Heart left ventricle (tissue), 16 donors: ENCODE measurements at regions not wholly inside any gene's neighbourhood (a gene's known extent, or its start where the extent isn't known, plus 50 kb on each side); places are given as distances from the start of the nearest gene placed in this dataset.

Experiments used
- ATAC-seq, 4 donors: fragments of 200-7000 bp; cut with Tn5 transposase; one replicate each; pipeline ENCODE4 v1.9.1; 2020 to 2022; ENCODE audit warnings: moderate library complexity in 4 of 4, mild to moderate bottlenecking in 3 of 4, moderate number of reproducible peaks in 1 of 4
- DNase-seq, 5 donors: peaks; one replicate each; pipeline ENCODE4 v3.0.0-alpha.2; 2020
- H3K27ac ChIP-seq, 12 donors: fragments of 200-600 bp; sonication (generic) in 4 of 12; one replicate each; pipeline versions ENCODE4 v1.5.0 to v1.8.0; 2016 to 2022; ENCODE audit warnings: mild to moderate bottlenecking in 2 of 12
- H3K27me3 ChIP-seq, 9 donors: fragments of 200-600 bp; sonication (generic) in 2 of 9; one replicate each; pipeline versions ENCODE4 v1.5.1 to v1.8.0; 2016 to 2022; ENCODE audit warnings: mild to moderate bottlenecking in 3 of 9
- H3K36me3 ChIP-seq, 9 donors: fragments of 200-600 bp; sonication (generic) in 2 of 9; one replicate each; pipeline versions ENCODE4 v1.5.0 to v1.8.0; 2018 to 2022; ENCODE audit warnings: mild to moderate bottlenecking in 2 of 9
- H3K4me1 ChIP-seq, 12 donors: fragments of 200-600 bp; sonication (generic) in 4 of 12; one replicate each; pipeline versions ENCODE4 v1.5.0 to v1.8.0; 2016 to 2022; ENCODE audit warnings: mild to moderate bottlenecking in 3 of 12
- H3K4me3 ChIP-seq, 12 donors: fragments of 200-600 bp; sonication (generic) in 4 of 12; one replicate each; pipeline versions ENCODE4 v1.5.0 to v1.8.0; 2017 to 2022; ENCODE audit warnings: mild to moderate bottlenecking in 9 of 12, moderate library complexity in 4 of 12
- H3K9me3 ChIP-seq, 12 donors: fragments of 200-600 bp; sonication (generic) in 4 of 12; one replicate each; pipeline versions ENCODE4 v1.5.0 to v1.8.0; 2016 to 2022; ENCODE audit warnings: mild to moderate bottlenecking in 1 of 12
- POLR2A ChIP-seq, 2 donors: fragments of 450-650 bp; IDR thresholded peaks; one replicate each; pipeline ENCODE4 v1.6.1; 2017; ENCODE audit warnings: antibody characterized with exemption in 2 of 2, mild to moderate bottlenecking in 2 of 2, moderate library complexity in 2 of 2
- WGBS, 4 donors: extraction: QIAGEN DNeasy Blood & Tissue Kit in 2 of 4; methylation state at CpG; one replicate each; pipeline versions ENCODE4 v1.1.5 to v1.1.7; 2013 to 2018; 5-methylcytosine and 5-hydroxymethylcytosine counted together
- intact Hi-C, 10 donors: fragments of 100-400 bp; cut with DNase I; formaldehyde crosslinking; loops; one replicate each; pipeline versions ENCODE4 v1.11.1 to v1.14.2; 2022
- TF ChIP-seq, protein P1 (sequence below), 12 donors: fragments of 200-600 bp; sonication (generic) in 4 of 12; IDR thresholded peaks; one replicate each; pipeline versions ENCODE4 v1.5.0 to v1.8.0; 2018 to 2022; ENCODE audit warnings: antibody characterized with exemption in 12 of 12, mild to moderate bottlenecking in 5 of 12
- donor health status: ischemic (EF 13 %, LVEDD 7.1; RV severe dilation, severe dysfunction).
- donor health status: healthy with polysubstance abuse.
- donor health status: DM: no; HTN: yes; CAD: no.
- donor health status: DM: no; HTN: no; CAD: no.
- donor health status: ischemic (EF 25% LVEDD 6.9; RV normal size, moderate dysfunction).
- donor health status: ischemic (EF 25% LVEDD 5.7; RV mildly dilated, moderate dysfunction).
- donor health status: healthy.
- donor health status: DM: yes; HTN: yes; CAD: no.
- donor health status: ischemic (EF 35%, LVEDD 5.7; RV mildly dilated, moderate dysfunction).
- donor health status: nonischemic (EF 11% LVEDD 7.7; RV severe dilation, severe dysfunction).
- donor health status: DM: yes; HTN: yes; CAD: no.
- donor health status: PGD.
- donor health status: ischemic (EF 29% LVEDD 5.4; RV normal size, mild dysfunction).
- donor health status: nonischemic (EF 23%, LVEDD 6.1; RV moderate dilation, normal function).

DNA sequence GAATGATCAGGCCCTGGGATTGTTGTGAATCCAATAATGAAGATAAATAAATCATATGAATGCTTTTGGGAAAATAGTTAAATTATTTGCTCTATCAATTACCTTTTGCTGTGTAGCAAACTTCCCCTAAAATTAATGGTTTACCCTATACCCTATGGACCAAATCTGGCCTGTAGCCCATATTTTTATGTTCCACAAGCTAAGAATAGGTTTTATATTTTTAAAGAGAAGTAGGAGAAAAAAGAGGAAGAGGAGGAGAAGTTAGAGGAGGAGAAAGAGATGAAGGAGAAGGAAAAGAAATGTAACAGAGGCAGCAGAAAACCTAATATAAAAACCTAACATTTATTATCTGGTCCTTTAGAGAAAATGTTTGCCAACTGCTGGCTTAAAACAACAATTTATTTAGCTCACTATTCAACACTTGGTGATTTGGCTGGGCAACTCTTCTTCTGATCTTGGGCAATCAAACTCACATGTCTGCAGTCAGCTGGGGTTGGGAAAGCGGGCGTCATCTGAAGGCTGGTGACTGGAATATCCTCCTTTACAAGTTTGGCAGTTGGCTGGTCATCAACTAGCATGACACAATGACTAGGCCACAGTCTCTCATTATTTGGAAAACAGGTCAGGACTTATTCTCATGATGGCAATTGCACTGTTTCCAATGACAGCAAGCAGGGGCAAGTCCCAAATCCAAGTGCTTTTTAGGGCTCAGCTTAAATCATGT is 522.9 kb downstream of the RASEF start:
- Histone ChIP-seq H3K4me3 (no peak overlapping the region), H3K9me3 (no peaks in the 10 kb centered on the region), H3K27ac (no peak overlapping the region), H3K36me3 (no peaks in the 10 kb centered on the region), H3K27me3 (no peaks in the 10 kb centered on the region), H3K4me1 (peaks cover 0 to 10% (median 0%) of the 10 kb centered on the region in 12 donors)
- DNase-seq (no peak), ATAC-seq (no peak)
- no peak for TF ChIP-seq POLR2A (IDR thresholded peaks at IDR 0.05)
- TF ChIP-seq, protein P1, sequence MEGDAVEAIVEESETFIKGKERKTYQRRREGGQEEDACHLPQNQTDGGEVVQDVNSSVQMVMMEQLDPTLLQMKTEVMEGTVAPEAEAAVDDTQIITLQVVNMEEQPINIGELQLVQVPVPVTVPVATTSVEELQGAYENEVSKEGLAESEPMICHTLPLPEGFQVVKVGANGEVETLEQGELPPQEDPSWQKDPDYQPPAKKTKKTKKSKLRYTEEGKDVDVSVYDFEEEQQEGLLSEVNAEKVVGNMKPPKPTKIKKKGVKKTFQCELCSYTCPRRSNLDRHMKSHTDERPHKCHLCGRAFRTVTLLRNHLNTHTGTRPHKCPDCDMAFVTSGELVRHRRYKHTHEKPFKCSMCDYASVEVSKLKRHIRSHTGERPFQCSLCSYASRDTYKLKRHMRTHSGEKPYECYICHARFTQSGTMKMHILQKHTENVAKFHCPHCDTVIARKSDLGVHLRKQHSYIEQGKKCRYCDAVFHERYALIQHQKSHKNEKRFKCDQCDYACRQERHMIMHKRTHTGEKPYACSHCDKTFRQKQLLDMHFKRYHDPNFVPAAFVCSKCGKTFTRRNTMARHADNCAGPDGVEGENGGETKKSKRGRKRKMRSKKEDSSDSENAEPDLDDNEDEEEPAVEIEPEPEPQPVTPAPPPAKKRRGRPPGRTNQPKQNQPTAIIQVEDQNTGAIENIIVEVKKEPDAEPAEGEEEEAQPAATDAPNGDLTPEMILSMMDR (IDR thresholded peaks at IDR 0.05): no peak
- intact Hi-C loops: loop anchor here in 3 of 10 donors (5.0 to 10.0 kb wide), 3 partner anchors 67 to 425 kb away; no protein-coding TSS in a partner anchor
- 86 to 94% (median 92%) methylated on average over 2 of the region's 2 CpGs for WGBS, 4 donors

- no peak for DNase-seq
- intact Hi-C loops: no loop called here
- Histone ChIP-seq H3K4me3 (no peak overlapping the region), H3K27ac (no peak overlapping the region), H3K4me1 (peaks cover 0 to 7% (median 0%) of the 10 kb centered on the region in 12 donors), H3K27me3 (no peaks in the 10 kb centered on the region), H3K9me3 (no peaks in the 10 kb centered on the region), H3K36me3 (no peaks in the 10 kb centered on the region)
- no peak for ATAC-seq
- no peak for TF ChIP-seq POLR2A (IDR thresholded peaks at IDR 0.05)
- TF ChIP-seq, protein P1 (IDR thresholded peaks at IDR 0.05): no peak
Measured at GRCh38 chr9:82543726-82544125, 519.2 kb downstream of the RASEF start.

- ATAC-seq: no peak
- Histone ChIP-seq H3K9me3 (no peaks in the 10 kb centered on the region), H3K4me3 (no peak overlapping the region), H3K27ac (no peak overlapping the region), H3K27me3 (no peaks in the 10 kb centered on the region), H3K4me1 (no peaks in the 10 kb centered on the region), H3K36me3 (no peaks in the 10 kb centered on the region)
- DNase-seq: no peak
- TF ChIP-seq POLR2A (IDR thresholded peaks at IDR 0.05): no peak
- TF ChIP-seq, protein P1 (IDR thresholded peaks at IDR 0.05): no peak
- intact Hi-C loops: loop anchor here in 1 of 10 donors (5.0 kb wide), 1 partner anchor 36 kb away; no protein-coding TSS in a partner anchor
Measured at GRCh38 chr9:82546136-82546535, 516.8 kb downstream of the RASEF start.

GRCh38 chr9:82547995-82548394 is 514.9 kb downstream of the RASEF start:
- peaks cover 0 to 12% (median 0%) of the 10 kb centered on the region in 12 donors for H3K4me1 ChIP-seq
- WGBS, 4 donors: 89 to 100% (median 96%) methylated on average over 1 of the region's 1 CpG
- H3K9me3 ChIP-seq: no peaks in the 10 kb centered on the region

More at GRCh38 chr9:82547995-82548394, 514.9 kb downstream of the RASEF start:
- intact Hi-C loops: loop anchor here in 1 of 10 donors (5.0 kb wide), 1 partner anchor 34 kb away; no protein-coding TSS in a partner anchor
- no peaks in the 10 kb centered on the region for H3K27me3 ChIP-seq
- no peak for ATAC-seq
- H3K27ac ChIP-seq: no peak overlapping the region
- TF ChIP-seq POLR2A (IDR thresholded peaks at IDR 0.05): no peak
- TF ChIP-seq, protein P1 (IDR thresholded peaks at IDR 0.05): no peak
- DNase-seq: no peak
- H3K36me3 ChIP-seq: no peaks in the 10 kb centered on the region
- no peak overlapping the region for H3K4me3 ChIP-seq
